ENCODE measurements at regions not wholly inside any gene's neighbourhood (a gene's known extent, or its start where the extent isn't known, plus 50 kb on each side); places are given as distances from the start of the nearest gene placed in this dataset.

- no peak for DNase-seq (ENCODE audit: low read depth, low spot score)
- in situ Hi-C loops (cut with HindIII; ENCODE audit: low sequenced_read_pairs) = no loop called here
- TF ChIP-seq, protein P1, sequence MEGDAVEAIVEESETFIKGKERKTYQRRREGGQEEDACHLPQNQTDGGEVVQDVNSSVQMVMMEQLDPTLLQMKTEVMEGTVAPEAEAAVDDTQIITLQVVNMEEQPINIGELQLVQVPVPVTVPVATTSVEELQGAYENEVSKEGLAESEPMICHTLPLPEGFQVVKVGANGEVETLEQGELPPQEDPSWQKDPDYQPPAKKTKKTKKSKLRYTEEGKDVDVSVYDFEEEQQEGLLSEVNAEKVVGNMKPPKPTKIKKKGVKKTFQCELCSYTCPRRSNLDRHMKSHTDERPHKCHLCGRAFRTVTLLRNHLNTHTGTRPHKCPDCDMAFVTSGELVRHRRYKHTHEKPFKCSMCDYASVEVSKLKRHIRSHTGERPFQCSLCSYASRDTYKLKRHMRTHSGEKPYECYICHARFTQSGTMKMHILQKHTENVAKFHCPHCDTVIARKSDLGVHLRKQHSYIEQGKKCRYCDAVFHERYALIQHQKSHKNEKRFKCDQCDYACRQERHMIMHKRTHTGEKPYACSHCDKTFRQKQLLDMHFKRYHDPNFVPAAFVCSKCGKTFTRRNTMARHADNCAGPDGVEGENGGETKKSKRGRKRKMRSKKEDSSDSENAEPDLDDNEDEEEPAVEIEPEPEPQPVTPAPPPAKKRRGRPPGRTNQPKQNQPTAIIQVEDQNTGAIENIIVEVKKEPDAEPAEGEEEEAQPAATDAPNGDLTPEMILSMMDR (IDR thresholded peaks at IDR 0.05; ENCODE audit: low read depth, low read length) = no peak
- H3K4me3 ChIP-seq (ENCODE audit: low read depth, low read length) = no peak overlapping the region
Observed at GRCh38 chr5:2242539-2242938, 359.8 kb upstream of the IRX4 start.

DNA sequence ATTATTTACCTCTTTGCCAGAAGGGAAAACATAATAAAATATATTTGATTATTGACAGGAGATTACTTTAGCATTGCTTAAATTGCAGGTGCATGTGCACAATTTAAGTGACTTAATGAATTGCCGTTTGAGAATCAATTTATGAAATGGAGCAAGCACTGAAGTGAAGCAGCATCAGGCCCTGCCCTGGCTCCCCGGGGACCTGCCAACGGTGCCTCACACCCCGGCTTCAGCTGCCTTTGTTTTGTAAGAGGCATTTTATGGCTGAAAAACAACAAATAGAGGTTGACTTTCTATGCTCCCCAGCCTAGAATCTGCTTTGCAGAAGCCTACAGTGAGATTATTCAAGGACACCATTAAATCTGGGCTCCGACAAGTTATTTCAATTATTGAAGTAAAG is 359.1 kb upstream of the IRX4 start:
- DNase-seq (ENCODE audit: low read depth, low spot score) = no peak
- in situ Hi-C loops (cut with HindIII; ENCODE audit: low sequenced_read_pairs) = no loop called here
- no peak overlapping the region for H3K4me3 ChIP-seq (ENCODE audit: low read depth, low read length)
- TF ChIP-seq, protein P1 (IDR thresholded peaks at IDR 0.05; ENCODE audit: low read depth, low read length) = no peak

DNA sequence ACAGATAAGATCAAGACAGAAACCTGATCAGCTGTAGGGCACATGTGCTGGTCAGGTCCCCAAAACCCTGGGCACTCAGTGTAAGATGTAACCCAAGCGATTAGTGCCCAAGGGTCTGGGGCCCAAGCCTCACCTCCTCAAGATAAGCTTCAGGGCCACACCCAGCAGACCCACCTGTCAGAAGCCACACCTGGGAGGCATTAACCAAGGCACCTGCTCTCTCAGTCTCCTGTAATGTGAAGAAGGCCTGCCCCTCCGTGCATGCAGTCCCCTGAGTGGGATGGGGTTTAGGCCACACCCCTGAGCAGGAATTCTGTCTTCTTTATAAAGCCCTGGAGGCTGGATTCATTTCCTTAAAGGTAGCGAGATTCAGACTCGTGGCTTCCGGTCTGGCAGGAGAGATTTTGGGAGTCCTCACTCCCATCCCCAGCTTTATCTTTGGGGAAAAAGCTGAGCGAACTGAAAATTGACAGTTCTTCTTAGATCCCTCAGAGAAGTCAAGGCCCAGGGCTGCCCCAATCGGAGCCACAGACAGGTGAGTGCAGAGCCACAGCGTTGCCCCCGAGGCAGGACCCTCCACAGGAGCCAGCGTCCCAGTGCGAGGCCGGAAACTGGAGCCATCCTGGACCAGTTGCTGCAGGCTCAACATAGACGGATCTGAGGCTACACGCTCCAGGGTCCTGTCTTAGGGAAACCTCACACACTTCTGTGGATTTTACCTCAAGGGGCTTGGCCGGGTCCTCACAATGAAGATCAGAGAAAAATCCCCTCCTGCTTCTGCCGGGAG is 357.6 kb upstream of the IRX4 start:
- no peak overlapping the region for H3K4me3 ChIP-seq (ENCODE audit: low read depth, low read length)
- TF ChIP-seq, protein P1 (IDR thresholded peaks at IDR 0.05; ENCODE audit: low read depth, low read length) = no peak
- no peak for DNase-seq (ENCODE audit: low read depth, low spot score)
- in situ Hi-C loops (cut with HindIII; ENCODE audit: low sequenced_read_pairs) = no loop called here

DNA sequence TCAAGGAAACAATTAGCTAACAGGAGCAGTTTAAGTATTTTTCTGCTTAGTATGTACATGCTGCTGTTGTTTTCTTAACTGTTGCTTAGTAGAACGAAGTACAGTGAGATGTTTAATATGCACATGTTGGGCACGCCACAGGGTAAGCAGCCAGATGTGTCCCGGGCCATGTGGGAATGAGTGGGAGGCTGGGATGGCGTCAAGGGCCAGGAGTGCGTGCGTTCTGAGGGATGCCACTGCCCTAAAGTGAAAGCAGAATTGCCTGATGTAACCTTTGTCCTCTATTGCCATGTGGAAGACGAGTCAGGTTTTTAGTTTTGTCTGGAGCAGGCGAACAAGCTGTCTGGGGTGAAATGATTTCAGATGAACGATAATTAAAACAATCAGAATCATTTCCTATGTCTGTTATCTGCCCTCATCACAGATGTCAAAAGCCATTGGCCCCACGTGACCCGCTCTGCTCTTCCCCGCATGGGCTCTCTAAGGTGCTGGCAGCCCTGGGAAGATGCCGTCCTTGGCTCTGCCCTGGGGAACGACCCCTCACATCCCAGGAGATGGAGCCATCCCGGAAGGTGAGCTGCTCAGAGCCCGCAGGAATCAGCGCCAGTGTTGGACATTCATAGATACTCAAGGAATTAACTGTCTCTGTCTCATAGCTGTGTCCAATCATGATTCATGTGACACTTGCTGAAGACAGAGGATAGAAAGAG is 356.6 kb upstream of the IRX4 start:
- in situ Hi-C loops (cut with HindIII; ENCODE audit: low sequenced_read_pairs) = no loop called here

DNA sequence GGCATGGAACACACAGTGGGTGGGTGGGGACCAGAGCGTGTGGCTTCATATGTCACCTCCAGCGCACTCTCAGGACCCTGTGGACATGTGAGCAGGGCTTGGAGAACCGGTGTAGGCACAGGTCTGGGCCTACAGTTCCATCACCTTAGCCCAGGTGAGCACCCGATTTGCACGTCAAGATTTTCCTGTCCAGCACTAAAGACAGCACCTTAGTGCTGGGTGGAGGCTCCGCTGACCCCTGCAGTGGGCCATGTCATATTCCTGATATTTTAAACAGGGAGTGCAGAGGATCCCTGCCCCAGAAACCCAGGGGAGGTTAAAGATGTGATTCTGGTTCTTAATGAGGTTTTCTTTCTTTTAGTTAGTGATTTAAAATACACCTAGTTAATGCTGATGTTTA is 356.0 kb upstream of the IRX4 start:
- H3K4me3 ChIP-seq (ENCODE audit: low read depth, low read length) = no peak overlapping the region
- TF ChIP-seq, protein P1 (IDR thresholded peaks at IDR 0.05; ENCODE audit: low read depth, low read length) = no peak
- in situ Hi-C loops (cut with HindIII; ENCODE audit: low sequenced_read_pairs) = no loop called here
- no peak for DNase-seq (ENCODE audit: low read depth, low spot score)

More for the DNA sequence above, 356.6 kb upstream of the IRX4 start:
- H3K4me3 ChIP-seq (ENCODE audit: low read depth, low read length) = no peak overlapping the region
- TF ChIP-seq, protein P1 (IDR thresholded peaks at IDR 0.05; ENCODE audit: low read depth, low read length) = no peak
- no peak for DNase-seq (ENCODE audit: low read depth, low spot score)

- no peak overlapping the region for H3K4me3 ChIP-seq (ENCODE audit: low read depth, low read length)
- TF ChIP-seq, protein P1 (IDR thresholded peaks at IDR 0.05; ENCODE audit: low read depth, low read length) = no peak
- in situ Hi-C loops (cut with HindIII; ENCODE audit: low sequenced_read_pairs) = no loop called here
Observed at GRCh38 chr5:2227433-2227832, 344.7 kb upstream of the IRX4 start.

More at GRCh38 chr5:2227433-2227832, 344.7 kb upstream of the IRX4 start:
- no peak for DNase-seq (ENCODE audit: low read depth, low spot score)

Data from astrocyte of the spinal cord (primary cell).